ENCODE measurements at regions not wholly inside any gene's neighbourhood (a gene's known extent, or its start where the extent isn't known, plus 50 kb on each side); places are given as distances from the start of the nearest gene placed in this dataset.

DNA sequence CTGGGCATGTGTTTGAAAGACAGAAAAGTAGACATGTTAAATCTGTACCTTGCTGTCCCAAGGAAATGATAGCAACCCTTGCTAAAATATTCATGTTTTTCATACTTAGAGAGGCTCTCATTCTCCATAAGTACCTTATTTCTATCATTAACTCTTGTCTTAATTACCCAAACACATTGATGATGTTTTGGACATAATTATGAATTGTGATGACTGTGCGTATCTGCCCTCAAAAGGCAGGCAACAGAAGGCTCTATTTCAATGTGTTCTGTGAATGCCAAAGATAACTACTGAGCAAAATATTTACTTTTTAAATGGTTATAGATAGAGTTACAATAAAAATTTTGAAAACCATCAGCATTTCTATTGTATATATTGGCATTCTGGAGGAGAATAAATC lies 1263.8 kb downstream of the ZPLD1 start:
- no peaks in the 10 kb centered on the region for H3K36me3 Mint-ChIP-seq
- H3K4me3 Mint-ChIP-seq = no peak overlapping the region
- no peaks in the 10 kb centered on the region for H3K4me1 Mint-ChIP-seq
- peaks cover 0 to 2% (median 0%) of the 10 kb centered on the region in 3 donors for H3K9me3 Mint-ChIP-seq
- no peaks in the 10 kb centered on the region for H3K27me3 Mint-ChIP-seq
- no peak overlapping the region for H3K27ac Mint-ChIP-seq

DNA sequence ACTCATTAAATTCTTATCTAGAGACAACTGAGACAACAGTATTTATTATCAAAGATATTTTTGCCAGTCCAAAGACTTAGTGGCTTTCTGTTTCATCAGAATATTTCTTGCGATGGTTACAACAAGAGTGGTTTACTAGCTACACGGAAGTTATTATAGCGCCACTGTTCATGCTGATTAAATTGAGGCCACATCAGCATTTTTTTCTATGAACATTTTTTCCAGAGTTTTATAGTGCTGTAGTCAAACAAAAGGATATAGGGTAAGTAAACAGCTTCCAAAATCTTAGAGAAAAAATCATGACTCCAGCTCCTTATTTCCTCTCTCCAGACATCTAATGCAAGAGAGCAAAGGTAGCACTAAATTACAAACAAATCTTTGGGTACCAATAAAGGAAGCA lies 1264.4 kb downstream of the ZPLD1 start:
- H3K9me3 Mint-ChIP-seq = peaks cover 0 to 2% (median 0%) of the 10 kb centered on the region in 3 donors
- H3K27me3 Mint-ChIP-seq = no peaks in the 10 kb centered on the region
- no peaks in the 10 kb centered on the region for H3K4me1 Mint-ChIP-seq
- H3K27ac Mint-ChIP-seq = no peak overlapping the region
- H3K36me3 Mint-ChIP-seq = no peaks in the 10 kb centered on the region
- H3K4me3 Mint-ChIP-seq = no peak overlapping the region

DNA sequence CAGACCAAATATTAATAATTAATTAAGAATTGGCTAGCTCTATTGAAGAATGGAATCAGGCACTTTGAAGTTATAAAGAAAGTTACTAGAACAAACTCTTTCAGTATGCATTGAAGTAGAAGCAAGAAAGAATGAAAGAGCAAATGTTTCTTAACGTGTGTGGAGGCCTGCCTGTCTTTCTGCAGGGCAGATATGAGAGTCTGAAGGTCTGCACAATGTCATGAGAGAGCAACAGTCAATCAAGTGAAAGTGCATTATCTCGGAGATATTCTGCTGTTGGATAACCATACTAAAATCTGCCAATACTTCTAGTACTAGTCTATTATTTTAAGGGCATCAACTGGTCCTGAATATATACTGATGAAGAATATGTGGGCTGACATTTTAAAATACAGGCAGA lies 1270.8 kb downstream of the ZPLD1 start:
- no peaks in the 10 kb centered on the region for H3K4me1 Mint-ChIP-seq
- H3K9me3 Mint-ChIP-seq = peaks cover 0 to 2% (median 2%) of the 10 kb centered on the region in 3 donors
- H3K4me3 Mint-ChIP-seq = no peak overlapping the region
- no peaks in the 10 kb centered on the region for H3K27me3 Mint-ChIP-seq
- no peaks in the 10 kb centered on the region for H3K36me3 Mint-ChIP-seq
- no peak overlapping the region for H3K27ac Mint-ChIP-seq

DNA sequence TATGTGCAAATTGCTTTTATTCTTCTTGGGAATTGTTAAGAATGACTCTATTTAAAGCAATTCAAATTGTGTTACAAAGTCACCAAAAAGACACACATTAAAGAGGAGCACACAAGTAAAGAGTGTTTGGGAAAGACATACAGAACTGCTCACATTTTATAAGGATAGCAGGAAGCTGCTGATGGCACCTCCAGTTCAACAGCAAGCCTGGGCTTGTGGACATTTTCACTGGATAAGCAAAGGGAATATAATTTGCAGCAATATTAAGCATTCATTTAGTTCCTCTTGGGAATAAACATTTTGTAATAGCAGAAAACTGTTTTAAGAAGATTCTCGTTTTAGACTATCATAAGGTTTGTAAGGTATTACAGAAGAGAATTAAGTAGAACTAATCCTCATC lies 1271.9 kb downstream of the ZPLD1 start:
- Mint-ChIP-seq H3K36me3 (no peaks in the 10 kb centered on the region), H3K9me3 (peaks cover 0 to 3% (median 2%) of the 10 kb centered on the region in 3 donors), H3K27me3 (no peaks in the 10 kb centered on the region), H3K4me3 (no peak overlapping the region), H3K4me1 (no peaks in the 10 kb centered on the region), H3K27ac (no peak overlapping the region)

DNA sequence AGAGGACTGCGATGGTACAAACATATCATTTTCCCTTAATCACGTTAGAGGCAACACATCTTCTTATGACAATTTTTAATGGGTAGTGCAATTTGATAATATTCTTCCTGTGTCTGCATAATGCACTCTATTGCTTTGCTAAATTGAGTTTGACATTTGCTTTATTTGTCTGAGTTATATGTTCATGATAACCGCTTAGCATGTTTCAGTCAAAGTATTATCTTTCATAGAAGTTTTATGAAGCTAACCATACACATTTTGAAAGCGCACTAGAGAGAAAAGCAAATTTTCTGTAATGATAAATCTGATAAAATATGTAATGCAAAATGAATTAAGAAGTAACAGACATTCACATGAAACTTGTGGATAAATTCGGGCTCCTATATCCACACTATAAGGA lies 1276.9 kb downstream of the ZPLD1 start:
- H3K4me1 Mint-ChIP-seq = no peaks in the 10 kb centered on the region
- no peaks in the 10 kb centered on the region for H3K36me3 Mint-ChIP-seq
- no peaks in the 10 kb centered on the region for H3K27me3 Mint-ChIP-seq
- no peak overlapping the region for H3K27ac Mint-ChIP-seq
- H3K9me3 Mint-ChIP-seq = peaks cover 0 to 4% (median 4%) of the 10 kb centered on the region in 3 donors
- H3K4me3 Mint-ChIP-seq = no peak overlapping the region

DNA sequence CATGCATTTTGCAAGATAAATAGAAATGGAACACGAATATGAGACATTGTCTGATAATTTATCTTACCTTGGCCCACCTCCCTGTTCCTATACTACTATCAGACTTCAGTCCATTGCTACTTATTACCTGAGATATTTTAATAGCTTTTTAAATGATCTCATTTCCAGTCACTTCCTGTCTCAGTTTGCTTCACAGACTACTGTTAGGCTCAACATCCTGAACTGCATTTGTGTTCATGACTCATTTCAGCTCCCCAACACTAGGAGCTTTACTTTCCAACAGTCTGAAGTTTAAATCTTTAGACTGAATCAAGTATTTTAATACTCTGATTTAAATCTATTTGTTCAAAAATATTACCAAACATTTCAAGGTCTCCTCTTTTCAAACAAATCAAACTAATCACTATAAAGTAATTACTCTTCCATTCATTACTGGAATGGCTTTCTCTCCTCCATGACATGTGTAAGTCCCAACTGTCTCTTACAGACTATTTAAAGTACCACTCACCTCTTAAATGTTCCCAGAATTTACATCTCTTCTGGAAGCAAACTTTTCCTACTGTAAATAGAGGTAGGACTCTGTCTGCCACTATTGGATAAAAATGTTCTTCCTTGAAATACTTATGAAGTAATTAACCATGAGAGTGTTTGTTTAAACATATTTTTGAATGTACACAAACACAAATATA lies 1277.6 kb downstream of the ZPLD1 start:
- H3K27me3 Mint-ChIP-seq = no peaks in the 10 kb centered on the region
- no peaks in the 10 kb centered on the region for H3K4me1 Mint-ChIP-seq
- peaks cover 1 to 4% (median 4%) of the 10 kb centered on the region in 3 donors for H3K9me3 Mint-ChIP-seq
- no peak overlapping the region for H3K4me3 Mint-ChIP-seq
- H3K27ac Mint-ChIP-seq = no peak overlapping the region
- H3K36me3 Mint-ChIP-seq = no peaks in the 10 kb centered on the region

DNA sequence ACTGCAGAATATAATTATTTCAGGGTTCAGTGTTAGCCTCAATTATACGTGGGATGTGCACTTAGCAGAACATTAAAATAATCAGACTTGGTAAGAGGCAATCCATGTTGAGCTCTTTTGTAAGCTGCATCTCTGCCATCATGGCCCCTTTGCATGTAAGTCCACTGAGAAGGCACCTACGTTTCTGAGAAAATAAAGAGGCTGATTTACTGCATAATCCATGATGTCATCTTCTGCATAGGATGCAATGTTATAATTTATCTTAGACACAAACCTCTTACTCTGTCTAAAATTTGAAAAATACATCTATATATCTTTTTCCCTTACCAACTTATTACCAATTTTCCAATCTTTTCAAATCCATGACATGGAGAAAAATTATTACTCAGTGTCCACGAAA lies 1294.7 kb downstream of the ZPLD1 start:
- H3K9me3 Mint-ChIP-seq = peaks cover 0 to 8% (median 0%) of the 10 kb centered on the region in 3 donors
- H3K27me3 Mint-ChIP-seq = no peaks in the 10 kb centered on the region
- no peak overlapping the region for H3K4me3 Mint-ChIP-seq
- H3K4me1 Mint-ChIP-seq = no peaks in the 10 kb centered on the region
- H3K27ac Mint-ChIP-seq = no peak overlapping the region
- H3K36me3 Mint-ChIP-seq = no peaks in the 10 kb centered on the region

DNA sequence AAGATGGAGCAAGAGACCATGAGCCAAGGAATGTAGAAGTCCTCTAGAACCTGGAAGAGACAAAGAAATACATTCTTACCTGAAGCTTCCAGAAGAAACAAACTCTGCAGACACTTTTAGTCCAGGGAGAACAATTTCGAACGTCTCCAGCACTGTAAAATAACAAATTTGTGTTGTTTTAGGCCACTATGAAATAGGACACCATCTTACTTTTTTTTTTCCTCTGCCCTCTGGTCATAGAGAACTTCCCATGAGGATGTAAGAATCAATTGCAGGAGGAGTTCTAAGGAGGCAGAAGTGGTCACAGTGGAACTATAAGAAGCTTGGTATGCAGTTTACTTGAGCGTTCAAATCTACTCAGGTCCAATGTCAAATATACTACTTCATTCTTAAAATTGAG lies 1295.9 kb downstream of the ZPLD1 start:
- no peaks in the 10 kb centered on the region for H3K27me3 Mint-ChIP-seq
- no peaks in the 10 kb centered on the region for H3K36me3 Mint-ChIP-seq
- no peak overlapping the region for H3K4me3 Mint-ChIP-seq
- H3K4me1 Mint-ChIP-seq = no peaks in the 10 kb centered on the region
- H3K9me3 Mint-ChIP-seq = peaks cover 0 to 8% (median 0%) of the 10 kb centered on the region in 3 donors
- no peak overlapping the region for H3K27ac Mint-ChIP-seq

DNA sequence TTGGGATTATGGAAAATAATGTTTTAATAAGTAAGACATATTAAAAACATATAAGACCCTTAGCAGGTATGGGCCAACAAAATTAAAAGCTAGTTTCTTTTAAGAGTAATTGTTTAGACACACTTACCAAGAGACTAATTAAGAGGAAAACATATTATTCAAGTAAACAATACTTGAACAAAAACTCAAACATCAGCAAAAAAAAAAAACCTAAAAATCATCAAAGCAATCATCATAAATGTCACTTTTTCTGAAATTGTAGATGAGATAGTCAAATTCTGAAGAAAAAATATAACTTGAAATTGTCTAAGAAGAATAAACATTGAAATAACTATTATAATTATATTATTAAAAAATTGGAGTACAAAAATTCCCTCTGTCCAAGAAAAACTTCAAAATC lies 1318.2 kb downstream of the ZPLD1 start:
- H3K4me3 Mint-ChIP-seq = no peak overlapping the region
- H3K9me3 Mint-ChIP-seq = no peaks in the 10 kb centered on the region

DNA sequence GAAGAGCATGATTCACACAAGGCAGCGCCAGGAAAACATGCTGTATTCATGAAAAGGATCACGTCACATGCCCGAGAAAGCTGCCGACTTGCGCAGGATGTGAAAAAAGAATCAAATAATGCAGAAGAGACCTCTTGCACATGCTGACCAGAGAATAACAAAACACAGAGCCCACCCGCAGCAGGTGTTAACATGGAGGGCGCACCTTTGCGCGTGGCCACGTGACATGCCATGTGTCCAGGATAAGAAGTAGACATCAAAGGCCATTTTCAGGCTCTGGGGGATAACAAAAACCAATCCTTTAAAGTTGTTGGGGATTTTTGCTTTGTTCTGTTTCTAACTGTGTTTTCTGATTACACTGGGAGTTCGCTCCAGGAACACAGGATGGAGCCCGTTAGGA lies 1332.8 kb downstream of the ZPLD1 start:
- Mint-ChIP-seq H3K36me3 (no peaks in the 10 kb centered on the region), H3K4me3 (no peak overlapping the region), H3K27ac (no peak overlapping the region), H3K27me3 (no peaks in the 10 kb centered on the region), H3K4me1 (peaks cover 0 to 1% (median 0%) of the 10 kb centered on the region in 3 donors), H3K9me3 (no peaks in the 10 kb centered on the region)

More for the DNA sequence above, 1318.2 kb downstream of the ZPLD1 start:
- H3K27me3 Mint-ChIP-seq = no peaks in the 10 kb centered on the region
- H3K4me1 Mint-ChIP-seq = no peaks in the 10 kb centered on the region
- H3K27ac Mint-ChIP-seq = no peak overlapping the region
- H3K36me3 Mint-ChIP-seq = no peaks in the 10 kb centered on the region

DNA sequence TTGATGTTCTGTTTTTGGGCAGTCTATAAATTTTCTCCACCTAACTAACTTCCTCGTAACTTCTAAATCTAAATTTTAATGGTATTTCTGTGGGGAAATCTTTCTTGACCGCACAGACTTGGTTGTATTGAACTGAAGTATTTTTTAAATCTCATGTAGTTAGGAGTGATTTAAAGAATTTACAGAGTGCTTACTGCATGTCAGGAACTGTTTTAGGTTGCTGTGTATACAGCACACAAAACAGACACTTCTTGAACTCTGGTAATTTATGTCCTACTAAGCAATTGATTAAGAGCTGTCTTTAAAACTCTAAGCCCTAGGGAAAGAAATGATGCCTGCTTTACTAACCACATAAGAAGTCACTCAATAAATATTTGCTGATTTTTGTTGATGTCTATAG lies 1350.2 kb downstream of the ZPLD1 start:
- Mint-ChIP-seq H3K27ac (no peak overlapping the region), H3K9me3 (no peaks in the 10 kb centered on the region), H3K4me3 (no peak overlapping the region), H3K36me3 (no peaks in the 10 kb centered on the region), H3K27me3 (no peaks in the 10 kb centered on the region), H3K4me1 (no peaks in the 10 kb centered on the region)

DNA sequence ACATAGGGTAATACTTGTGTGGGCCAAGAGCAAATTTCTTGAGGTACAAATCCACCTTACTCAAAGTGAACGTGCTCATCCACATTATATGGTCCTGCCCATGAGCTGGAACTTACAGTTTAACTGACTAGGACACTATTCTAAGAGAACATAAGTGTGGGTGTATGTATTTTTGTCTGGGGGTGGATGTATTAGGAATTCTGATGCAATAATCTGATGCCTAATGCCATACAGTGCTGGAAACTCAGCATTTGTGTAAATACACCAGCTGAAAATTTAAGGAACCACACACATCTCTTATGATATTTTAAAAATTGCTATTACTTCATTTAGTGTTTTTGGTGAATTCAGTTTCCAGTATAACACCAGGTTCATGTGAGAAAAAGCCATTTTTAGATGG lies 1350.7 kb downstream of the ZPLD1 start:
- H3K4me1 Mint-ChIP-seq = no peaks in the 10 kb centered on the region
- H3K4me3 Mint-ChIP-seq = no peak overlapping the region
- H3K36me3 Mint-ChIP-seq = no peaks in the 10 kb centered on the region
- no peaks in the 10 kb centered on the region for H3K27me3 Mint-ChIP-seq
- H3K9me3 Mint-ChIP-seq = no peaks in the 10 kb centered on the region
- H3K27ac Mint-ChIP-seq = no peak overlapping the region

DNA sequence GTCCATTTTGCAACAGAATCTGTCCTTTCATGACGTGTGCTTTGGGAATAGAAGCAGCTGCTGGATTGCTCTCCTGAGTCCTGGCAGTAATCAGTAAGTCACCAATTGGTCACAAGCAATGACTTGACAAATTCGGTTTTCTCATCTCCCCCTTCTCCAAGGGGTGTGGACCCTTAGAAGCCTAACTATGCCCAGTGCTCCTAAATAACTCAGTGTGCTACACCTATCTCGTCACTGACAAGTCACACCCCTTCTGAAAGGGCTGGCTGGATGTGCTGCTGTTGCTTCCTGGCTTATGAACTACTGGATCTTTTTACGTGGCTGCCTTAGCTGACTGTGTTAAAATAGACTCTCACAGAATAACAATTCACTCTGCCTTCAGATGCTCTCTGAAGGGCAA lies 1351.5 kb downstream of the ZPLD1 start:
- H3K27ac Mint-ChIP-seq = no peak overlapping the region
- H3K4me1 Mint-ChIP-seq = no peaks in the 10 kb centered on the region
- H3K9me3 Mint-ChIP-seq = no peaks in the 10 kb centered on the region
- H3K4me3 Mint-ChIP-seq = no peak overlapping the region
- no peaks in the 10 kb centered on the region for H3K36me3 Mint-ChIP-seq
- no peaks in the 10 kb centered on the region for H3K27me3 Mint-ChIP-seq

DNA sequence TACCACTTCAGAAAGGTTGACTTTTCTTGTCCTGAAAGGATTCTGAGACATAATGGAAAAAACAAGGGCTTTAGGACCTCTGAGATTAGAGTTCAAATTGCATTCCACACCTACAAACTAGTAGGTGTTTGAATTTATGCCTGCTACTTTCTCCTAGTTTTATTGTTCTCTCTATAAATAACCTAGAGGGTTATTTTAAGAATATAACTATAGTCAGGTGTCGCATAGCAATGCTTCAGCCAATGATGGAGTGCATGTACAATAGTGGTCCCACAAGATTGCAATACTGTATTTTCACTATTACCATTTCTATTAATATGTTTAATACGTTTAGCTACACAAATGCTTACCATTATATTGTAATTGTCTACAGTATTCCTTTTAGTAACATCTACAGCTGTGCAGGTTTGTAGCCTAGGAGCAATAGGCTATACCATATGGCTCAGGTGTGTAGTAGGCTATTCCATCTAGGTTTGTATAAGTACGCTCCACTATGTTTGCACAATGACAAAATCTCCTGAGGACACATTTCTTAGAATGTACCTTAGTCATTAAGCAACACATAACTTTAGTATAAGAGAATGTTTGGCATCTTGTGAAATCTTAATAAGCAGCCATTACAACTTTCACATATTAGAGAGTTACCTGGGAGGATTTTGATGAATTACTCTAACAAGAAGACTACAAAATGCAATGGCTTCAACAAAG lies 1352.5 kb downstream of the ZPLD1 start:
- Mint-ChIP-seq H3K36me3 (no peaks in the 10 kb centered on the region), H3K4me3 (no peak overlapping the region), H3K27ac (no peak overlapping the region), H3K9me3 (no peaks in the 10 kb centered on the region), H3K27me3 (no peaks in the 10 kb centered on the region), H3K4me1 (no peaks in the 10 kb centered on the region)

DNA sequence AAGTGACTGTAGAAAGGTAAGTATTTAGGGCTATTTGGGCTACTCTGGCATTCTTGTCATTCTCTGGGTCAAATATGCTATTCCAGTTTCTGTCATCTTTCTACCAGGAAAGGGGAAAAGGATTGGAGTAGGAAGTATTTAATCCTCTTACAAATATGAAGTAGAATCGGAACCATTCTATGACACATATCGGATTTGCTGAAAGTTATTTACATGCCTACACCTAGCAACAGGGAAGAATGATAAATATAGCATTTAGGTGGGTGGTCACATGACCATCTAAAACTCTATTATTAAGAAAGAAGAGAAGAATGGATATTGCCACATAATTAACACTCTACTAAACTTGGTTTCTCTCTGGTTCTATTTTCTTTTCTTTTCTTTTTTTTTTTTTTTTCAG lies 1353.1 kb downstream of the ZPLD1 start:
- no peaks in the 10 kb centered on the region for H3K4me1 Mint-ChIP-seq
- H3K9me3 Mint-ChIP-seq = peaks cover 0 to 3% (median 0%) of the 10 kb centered on the region in 3 donors
- H3K27me3 Mint-ChIP-seq = no peaks in the 10 kb centered on the region
- H3K27ac Mint-ChIP-seq = no peak overlapping the region
- no peaks in the 10 kb centered on the region for H3K36me3 Mint-ChIP-seq
- H3K4me3 Mint-ChIP-seq = no peak overlapping the region

Measured in IgD-negative memory B cell (primary cell).